Neural progenitor cell (in vitro differentiated cells): ENCODE measurements at regions not wholly inside any gene's neighbourhood (a gene's known extent, or its start where the extent isn't known, plus 50 kb on each side); places are given as distances from the start of the nearest gene placed in this dataset.

Experiments used
- CTCF ChIP-seq: fragments of 200-600 bp; sonication (generic); IDR thresholded peaks from 2 replicates; pipeline ENCODE4 v1.5.1; 2017; ENCODE audit warnings: antibody characterized with exemption, mild to moderate bottlenecking
- EZH2 ChIP-seq: fragments of 200-600 bp; sonication (generic); IDR thresholded peaks from 2 replicates; pipeline ENCODE4 v1.6.1; 2017; ENCODE audit warnings: antibody characterized with exemption, mild to moderate bottlenecking, moderate library complexity

- TF ChIP-seq CTCF (no peak), EZH2 (no peak)
These were observed 158.9 kb upstream of the TMEM106B start for GRCh38 chr7:12052211-12052610.
